ENCODE measurements at regions not wholly inside any gene's neighbourhood (a gene's known extent, or its start where the extent isn't known, plus 50 kb on each side); places are given as distances from the start of the nearest gene placed in this dataset.
"Not testable (repeated sequence)": the region's sequence is repeated elsewhere in the genome, so short reads cannot be mapped to it uniquely, and the experiment has no call there.

GRCh38 chrY:7325531-7325930 lies 414.0 kb upstream of the AMELY start:
- no peak overlapping the region for H3K27ac ChIP-seq (ENCODE audit: low read depth, low read length)
- no peak for DNase-seq
- no peaks in the 10 kb centered on the region for H3K36me3 Mint-ChIP-seq (ENCODE audit: low read depth)
- 92 to 100% methylated on average over 2 to 13 of the region's 13 CpGs for WGBS, 2 experiments (ENCODE audit: insufficient coverage in 1 of 2, insufficient read length in 1 of 2)
- no peaks in the 10 kb centered on the region for H3K9me3 Mint-ChIP-seq
- no peaks in the 10 kb centered on the region for H3K4me1 Mint-ChIP-seq
- H3K4me3 Mint-ChIP-seq: no peak overlapping the region
- no peak overlapping the region for H3K4me3 ChIP-seq (ENCODE audit: low read length)
- TF ChIP-seq CTCF (conservative IDR thresholded peaks at IDR 0.05): no peak
- H3K27ac Mint-ChIP-seq: no peak overlapping the region
- no peaks in the 10 kb centered on the region for H3K27me3 Mint-ChIP-seq (ENCODE audit: insufficient read depth)
- no peaks in the 10 kb centered on the region for H3K27me3 ChIP-seq (ENCODE audit: control insufficient read depth, insufficient read depth, low read length, poor library complexity, severe bottlenecking)
- H3K9ac ChIP-seq (ENCODE audit: extremely low read depth, low read length, poor library complexity, severe bottlenecking): no peak overlapping the region
- no peaks in the 10 kb centered on the region for H3K4me1 ChIP-seq (ENCODE audit: control insufficient read depth, insufficient read depth, low read length)
- H3K36me3 ChIP-seq (ENCODE audit: control insufficient read depth, insufficient read depth, low read length): peaks cover 55% of the 10 kb centered on the region
- H3K9me3 ChIP-seq (ENCODE audit: control insufficient read depth, low read length): no peaks in the 10 kb centered on the region

GRCh38 chrY:7320751-7321150 lies 409.2 kb upstream of the AMELY start:
- TF ChIP-seq CTCF (conservative IDR thresholded peaks at IDR 0.05): no peak
- WGBS, 2 experiments (ENCODE audit: insufficient coverage in 1 of 2, insufficient read length in 1 of 2): 89 to 100% methylated on average over 2 to 5 of the region's 5 CpGs
- Histone ChIP-seq H3K27ac (ENCODE audit: low read depth, low read length) (no peak overlapping the region), H3K4me3 (ENCODE audit: low read length) (no peak overlapping the region), H3K36me3 (ENCODE audit: control insufficient read depth, insufficient read depth, low read length) (peaks cover 43% of the 10 kb centered on the region), H3K4me1 (ENCODE audit: control insufficient read depth, insufficient read depth, low read length) (no peaks in the 10 kb centered on the region), H3K27me3 (ENCODE audit: control insufficient read depth, insufficient read depth, low read length, poor library complexity, severe bottlenecking) (no peaks in the 10 kb centered on the region), H3K9ac (ENCODE audit: extremely low read depth, low read length, poor library complexity, severe bottlenecking) (no peak overlapping the region), H3K9me3 (ENCODE audit: control insufficient read depth, low read length) (no peaks in the 10 kb centered on the region)
- no peak overlapping the region for H3K27ac Mint-ChIP-seq
- H3K36me3 Mint-ChIP-seq (ENCODE audit: low read depth): no peaks in the 10 kb centered on the region
- H3K4me3 Mint-ChIP-seq: no peak overlapping the region
- no peaks in the 10 kb centered on the region for H3K9me3 Mint-ChIP-seq
- H3K4me1 Mint-ChIP-seq: no peaks in the 10 kb centered on the region
- no peaks in the 10 kb centered on the region for H3K27me3 Mint-ChIP-seq (ENCODE audit: insufficient read depth)
- no peak for DNase-seq

GRCh38 chrY:7320171-7320570 lies 408.6 kb upstream of the AMELY start:
- not testable (repeated sequence) for H3K27ac ChIP-seq (ENCODE audit: low read depth, low read length); H3K27me3 Mint-ChIP-seq (ENCODE audit: insufficient read depth); H3K4me1 Mint-ChIP-seq; H3K4me3 Mint-ChIP-seq; H3K9ac ChIP-seq (ENCODE audit: extremely low read depth, low read length, poor library complexity, severe bottlenecking); H3K27ac Mint-ChIP-seq; H3K4me1 ChIP-seq (ENCODE audit: control insufficient read depth, insufficient read depth, low read length); H3K9me3 ChIP-seq (ENCODE audit: control insufficient read depth, low read length); H3K27me3 ChIP-seq (ENCODE audit: control insufficient read depth, insufficient read depth, low read length, poor library complexity, severe bottlenecking); H3K36me3 Mint-ChIP-seq (ENCODE audit: low read depth); H3K4me3 ChIP-seq (ENCODE audit: low read length); H3K9me3 Mint-ChIP-seq; DNase-seq
- H3K36me3 ChIP-seq (ENCODE audit: control insufficient read depth, insufficient read depth, low read length): peaks cover 38% of the 10 kb centered on the region
- 20% methylated on average over 1 of the region's 4 CpGs; no CpG with 5 or more reads in 1 of the 2 experiments for WGBS, 2 experiments (ENCODE audit: insufficient coverage in 1 of 2, insufficient read length in 1 of 2)

- no peaks in the 10 kb centered on the region for H3K9me3 ChIP-seq (ENCODE audit: control insufficient read depth, low read length)
- no peaks in the 10 kb centered on the region for H3K4me1 Mint-ChIP-seq
- H3K9me3 Mint-ChIP-seq: no peaks in the 10 kb centered on the region
- no peak overlapping the region for H3K4me3 ChIP-seq (ENCODE audit: low read length)
- no peaks in the 10 kb centered on the region for H3K36me3 Mint-ChIP-seq (ENCODE audit: low read depth)
- H3K27ac ChIP-seq (ENCODE audit: low read depth, low read length): no peak overlapping the region
- no peaks in the 10 kb centered on the region for H3K27me3 Mint-ChIP-seq (ENCODE audit: insufficient read depth)
- peaks cover 21% of the 10 kb centered on the region for H3K36me3 ChIP-seq (ENCODE audit: control insufficient read depth, insufficient read depth, low read length)
- H3K9ac ChIP-seq (ENCODE audit: extremely low read depth, low read length, poor library complexity, severe bottlenecking): no peak overlapping the region
- no peaks in the 10 kb centered on the region for H3K4me1 ChIP-seq (ENCODE audit: control insufficient read depth, insufficient read depth, low read length)
- WGBS, 2 experiments (ENCODE audit: insufficient coverage in 1 of 2, insufficient read length in 1 of 2): 99% methylated on average over 5 of the region's 5 CpGs; no CpG with 5 or more reads in 1 of the 2 experiments
- no peak for DNase-seq
- H3K4me3 Mint-ChIP-seq: no peak overlapping the region
- H3K27ac Mint-ChIP-seq: no peak overlapping the region
- H3K27me3 ChIP-seq (ENCODE audit: control insufficient read depth, insufficient read depth, low read length, poor library complexity, severe bottlenecking): no peaks in the 10 kb centered on the region
- no peak for TF ChIP-seq CTCF (conservative IDR thresholded peaks at IDR 0.05)
Measured at GRCh38 chrY:7318122-7318521, 406.6 kb upstream of the AMELY start.
